ENCODE measurements at regions not wholly inside any gene's neighbourhood (a gene's known extent, or its start where the extent isn't known, plus 50 kb on each side); places are given as distances from the start of the nearest gene placed in this dataset.

DNA sequence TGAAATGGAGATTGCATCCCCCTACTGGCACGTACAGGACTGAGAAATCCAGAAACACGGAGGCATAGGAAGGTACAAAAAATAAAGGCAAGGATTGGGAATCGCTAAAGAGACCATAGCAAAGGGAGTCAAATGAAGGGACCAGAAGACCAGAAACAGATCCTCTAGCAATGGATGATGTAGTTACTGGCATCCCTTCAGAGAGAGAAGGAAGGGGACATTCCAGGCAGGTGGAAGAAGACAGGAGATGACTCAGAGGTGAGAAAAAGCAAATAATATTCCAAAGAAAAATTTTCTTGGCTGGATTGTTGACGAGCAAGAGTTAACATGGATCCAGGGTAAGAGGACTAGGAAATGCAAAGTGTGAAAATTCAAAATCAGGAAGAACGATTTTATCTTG, 78.4 kb upstream of the FZD7 start:
- TF ChIP-seq, protein P1, sequence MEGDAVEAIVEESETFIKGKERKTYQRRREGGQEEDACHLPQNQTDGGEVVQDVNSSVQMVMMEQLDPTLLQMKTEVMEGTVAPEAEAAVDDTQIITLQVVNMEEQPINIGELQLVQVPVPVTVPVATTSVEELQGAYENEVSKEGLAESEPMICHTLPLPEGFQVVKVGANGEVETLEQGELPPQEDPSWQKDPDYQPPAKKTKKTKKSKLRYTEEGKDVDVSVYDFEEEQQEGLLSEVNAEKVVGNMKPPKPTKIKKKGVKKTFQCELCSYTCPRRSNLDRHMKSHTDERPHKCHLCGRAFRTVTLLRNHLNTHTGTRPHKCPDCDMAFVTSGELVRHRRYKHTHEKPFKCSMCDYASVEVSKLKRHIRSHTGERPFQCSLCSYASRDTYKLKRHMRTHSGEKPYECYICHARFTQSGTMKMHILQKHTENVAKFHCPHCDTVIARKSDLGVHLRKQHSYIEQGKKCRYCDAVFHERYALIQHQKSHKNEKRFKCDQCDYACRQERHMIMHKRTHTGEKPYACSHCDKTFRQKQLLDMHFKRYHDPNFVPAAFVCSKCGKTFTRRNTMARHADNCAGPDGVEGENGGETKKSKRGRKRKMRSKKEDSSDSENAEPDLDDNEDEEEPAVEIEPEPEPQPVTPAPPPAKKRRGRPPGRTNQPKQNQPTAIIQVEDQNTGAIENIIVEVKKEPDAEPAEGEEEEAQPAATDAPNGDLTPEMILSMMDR (IDR thresholded peaks at IDR 0.05; ENCODE audit: low read length) = no peak
- TF ChIP-seq EZH2phosphoT487 (IDR thresholded peaks at IDR 0.05; ENCODE audit: low read length) = no peak

Data from MM.1S (cell line).